C1 segment of cervical spinal cord (tissue), 14 donors: ENCODE measurements at regions not wholly inside any gene's neighbourhood (a gene's known extent, or its start where the extent isn't known, plus 50 kb on each side); places are given as distances from the start of the nearest gene placed in this dataset.

Source experiments
- DNase-seq, 14 donors: peaks; one replicate each; lab custom pipeline; 2025; lab: John Stamatoyannopoulos, UW

DNA sequence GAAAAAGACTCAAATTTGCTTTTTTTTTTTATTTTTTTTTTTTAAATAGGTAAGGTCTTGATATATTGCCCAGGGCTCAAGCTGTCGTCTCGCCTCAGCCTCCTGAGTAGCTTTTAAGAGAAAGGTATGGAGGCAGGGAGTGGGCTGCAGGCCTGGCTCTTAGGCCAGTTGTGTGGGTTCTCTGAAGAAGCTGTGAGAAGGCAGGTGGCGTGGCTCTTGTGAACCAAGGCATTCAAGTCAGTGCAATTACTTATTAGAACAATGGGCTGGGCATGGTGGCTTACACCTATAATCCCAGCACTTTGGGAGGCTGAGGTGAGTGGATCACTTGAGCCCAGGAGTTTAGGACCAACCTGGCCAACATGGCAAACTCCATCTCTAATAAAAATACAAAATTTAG lies 244.0 kb upstream of the SFRP2 start:
- DNase-seq = no peak

DNA sequence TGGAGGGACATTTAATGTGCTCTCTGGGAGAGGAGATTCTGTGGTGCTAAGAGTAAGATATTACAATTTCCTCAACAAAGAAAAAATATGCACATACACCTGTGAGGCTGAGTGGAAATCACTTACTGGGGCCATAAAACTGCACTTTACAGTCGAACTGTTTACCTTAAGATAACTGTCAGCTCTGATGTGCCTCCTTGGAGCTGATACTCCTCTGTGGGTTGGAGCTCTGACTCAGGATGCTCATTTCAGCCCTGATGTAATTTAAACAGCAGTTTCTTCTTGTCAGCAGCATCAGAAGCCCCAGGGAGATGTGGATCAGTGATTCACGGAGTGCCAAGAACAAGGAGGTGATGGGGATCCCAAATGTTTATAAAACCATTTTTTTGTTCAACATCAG lies 241.9 kb upstream of the SFRP2 start:
- no peak for DNase-seq

DNA sequence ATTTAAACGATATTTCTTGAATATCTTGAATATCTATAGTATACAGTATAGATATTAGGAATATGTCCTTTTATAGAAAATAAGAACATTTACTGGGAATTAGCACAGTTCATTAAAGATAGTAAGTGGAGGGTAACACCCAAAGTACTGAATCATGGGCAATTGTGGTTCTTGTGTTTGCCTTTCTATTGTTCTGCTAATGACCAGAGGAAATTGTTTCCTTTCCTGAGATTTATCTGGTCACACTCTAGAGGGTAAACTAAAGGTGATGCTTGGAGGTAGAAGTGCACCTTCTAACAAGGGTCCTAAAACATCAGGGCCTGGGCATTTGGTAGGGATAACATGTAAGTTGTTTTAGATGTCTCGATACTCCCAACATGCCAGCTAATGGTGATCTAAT lies 241.3 kb upstream of the SFRP2 start:
- DNase-seq = no peak

DNA sequence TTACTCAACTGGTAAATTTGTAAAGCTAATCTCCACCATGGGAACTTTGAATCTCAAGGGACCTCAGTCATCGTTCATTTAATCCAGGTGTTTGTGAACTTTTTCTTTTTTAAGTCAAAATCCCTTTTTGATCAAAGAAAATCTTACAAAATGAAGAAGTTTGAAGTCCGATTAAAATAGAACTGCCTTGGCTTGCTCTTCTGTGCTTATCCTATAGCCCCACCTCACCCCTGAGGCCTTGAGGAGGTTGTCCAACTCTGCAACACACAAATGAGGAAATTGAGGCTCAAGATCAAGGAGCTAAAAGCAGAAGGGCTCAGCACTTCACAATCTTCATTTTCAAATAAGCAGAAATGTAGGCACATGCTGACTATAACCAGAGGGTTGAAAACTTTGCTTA lies 240.3 kb upstream of the SFRP2 start:
- no peak for DNase-seq

DNA sequence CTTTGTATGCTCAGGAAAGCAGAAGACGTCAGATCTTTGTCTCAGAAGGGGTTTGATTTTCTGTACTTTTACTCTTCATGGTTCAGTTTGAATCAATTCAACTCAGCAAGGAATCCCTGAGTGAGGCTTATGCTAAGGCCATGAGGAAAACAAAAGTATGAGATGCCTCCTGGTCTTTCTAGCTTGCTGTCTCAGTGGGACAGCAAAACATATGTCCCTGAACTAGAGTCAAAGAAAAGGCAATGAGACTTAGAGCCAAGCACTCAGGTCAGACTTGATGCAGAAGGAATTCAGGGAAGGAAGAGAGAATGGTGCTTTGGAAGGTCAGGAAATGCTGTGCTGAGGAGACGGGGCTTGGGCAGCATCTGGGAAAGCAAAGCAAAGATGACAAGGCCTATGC lies 236.2 kb upstream of the SFRP2 start:
- DNase-seq = no peak

GRCh38 chr4:154024097-154024694 lies 235.3 kb upstream of the SFRP2 start:
- no peak for DNase-seq

GRCh38 chr4:154023671-154024070 lies 234.8 kb upstream of the SFRP2 start:
- peak in 4 of 14 donors; percentile 12 to 33 (median 23) for DNase-seq

DNA sequence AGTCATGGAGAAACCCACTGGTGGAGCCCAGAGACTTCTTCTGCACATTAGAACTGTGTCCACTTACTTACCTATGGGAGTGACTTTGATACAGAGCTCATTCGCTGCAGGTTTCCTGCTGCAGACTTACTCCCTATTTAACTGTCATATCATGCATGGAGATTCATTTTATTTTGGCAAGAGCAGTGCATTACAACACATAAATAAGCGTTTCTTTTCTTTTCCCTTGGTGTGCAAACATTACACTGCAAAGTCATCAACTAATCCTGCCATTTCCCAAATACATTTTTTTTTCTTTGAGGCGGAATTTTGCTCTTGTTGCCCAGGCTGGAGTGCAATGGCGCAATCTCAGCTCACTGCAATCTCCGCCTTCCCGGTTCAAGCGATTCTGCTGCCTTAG lies 230.9 kb upstream of the SFRP2 start:
- no peak for DNase-seq

- peak in 1 of 14 donors; percentile 4 for DNase-seq
These were observed 229.8 kb upstream of the SFRP2 start for GRCh38 chr4:154018659-154019058.

- no peak for DNase-seq
These were observed 226.7 kb upstream of the SFRP2 start for GRCh38 chr4:154015578-154015977.

DNA sequence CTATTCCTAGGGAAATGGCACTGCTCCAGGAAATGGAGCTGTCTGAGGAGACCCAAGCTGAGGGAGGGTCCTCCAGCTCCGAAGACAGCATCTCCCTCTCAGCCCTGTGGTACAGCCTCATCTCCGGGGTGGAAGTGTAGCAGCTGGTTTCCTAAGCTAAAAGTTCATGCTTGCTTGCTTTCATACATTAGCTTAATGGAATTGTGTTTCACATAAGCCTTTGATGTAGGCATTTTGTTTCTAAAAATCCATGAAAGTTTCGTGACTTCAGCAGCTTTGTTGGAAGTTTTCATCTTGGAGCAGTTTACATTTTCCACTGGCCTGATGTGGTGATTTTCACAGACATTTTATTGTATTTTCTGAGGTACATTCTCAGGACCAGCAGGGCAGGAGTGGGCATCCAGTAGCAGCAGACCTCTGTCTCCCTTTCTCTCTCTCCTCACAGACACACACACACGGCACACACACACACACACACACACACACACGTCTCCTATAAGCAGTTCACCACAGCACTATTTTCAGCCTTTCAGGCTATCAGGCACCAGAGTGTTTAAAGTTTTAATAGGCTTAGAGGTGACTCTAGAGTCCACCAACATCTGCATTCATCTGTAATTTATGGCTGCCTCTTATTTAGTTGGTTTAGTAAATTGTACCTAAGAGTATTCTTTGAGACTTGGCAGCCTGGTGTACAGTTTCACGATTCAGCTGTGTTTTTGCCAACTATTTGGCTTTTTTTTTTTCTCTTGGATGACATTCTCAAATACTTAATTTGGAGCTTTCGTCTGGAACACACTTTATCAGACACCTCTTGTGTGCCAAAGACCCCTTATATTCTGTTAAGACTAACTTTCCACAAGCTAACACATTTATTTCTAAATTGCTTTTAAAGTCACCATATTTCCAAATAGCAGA lies 225.8 kb upstream of the SFRP2 start:
- no peak for DNase-seq

DNA sequence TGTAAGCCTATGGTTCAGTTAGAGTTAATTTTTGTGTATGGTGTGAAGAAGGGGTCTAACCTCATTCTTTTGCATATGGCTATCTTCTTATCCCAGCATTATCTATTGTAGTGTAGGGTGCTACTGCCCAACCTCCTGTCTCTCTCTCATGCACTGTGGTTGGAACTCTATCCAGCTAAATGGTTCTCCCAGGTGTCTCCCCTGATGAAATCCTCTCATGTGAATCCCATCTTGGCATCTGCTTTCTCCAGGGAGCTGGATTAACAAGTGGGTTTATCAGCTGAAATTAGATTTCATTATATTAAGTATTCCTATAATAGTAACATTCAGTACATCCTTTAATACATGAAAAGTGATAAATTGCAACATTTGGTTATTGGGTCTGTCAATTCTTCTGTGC lies 224.7 kb upstream of the SFRP2 start:
- no peak for DNase-seq

GRCh38 chr4:154010371-154010770 lies 221.5 kb upstream of the SFRP2 start:
- no peak for DNase-seq

DNA sequence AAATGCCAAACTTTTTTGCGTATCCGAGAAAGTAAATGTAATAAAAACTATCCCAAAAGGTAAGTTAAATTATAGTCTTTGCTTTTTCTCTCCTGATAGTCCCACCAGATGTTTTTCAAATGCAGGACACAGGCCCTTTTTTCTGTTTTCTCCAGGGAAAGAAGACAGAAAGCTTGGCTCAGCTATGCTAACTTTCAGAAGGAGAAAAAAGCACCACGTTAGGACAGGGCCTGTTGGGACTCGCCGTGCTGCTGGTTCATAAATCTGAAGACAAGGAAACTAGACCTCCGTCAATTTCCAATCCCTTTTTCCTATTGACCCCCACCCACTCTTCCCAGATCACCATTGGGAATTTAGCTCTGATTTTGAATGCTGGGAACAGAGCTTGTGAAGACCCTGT lies 220.9 kb upstream of the SFRP2 start:
- DNase-seq = no peak

GRCh38 chr4:154009191-154009590 lies 220.3 kb upstream of the SFRP2 start:
- DNase-seq = no peak

- DNase-seq = no peak
These were observed 216.3 kb upstream of the SFRP2 start for GRCh38 chr4:154005171-154005520.

GRCh38 chr4:154004507-154005170 lies 215.8 kb upstream of the SFRP2 start:
- DNase-seq = no peak

DNA sequence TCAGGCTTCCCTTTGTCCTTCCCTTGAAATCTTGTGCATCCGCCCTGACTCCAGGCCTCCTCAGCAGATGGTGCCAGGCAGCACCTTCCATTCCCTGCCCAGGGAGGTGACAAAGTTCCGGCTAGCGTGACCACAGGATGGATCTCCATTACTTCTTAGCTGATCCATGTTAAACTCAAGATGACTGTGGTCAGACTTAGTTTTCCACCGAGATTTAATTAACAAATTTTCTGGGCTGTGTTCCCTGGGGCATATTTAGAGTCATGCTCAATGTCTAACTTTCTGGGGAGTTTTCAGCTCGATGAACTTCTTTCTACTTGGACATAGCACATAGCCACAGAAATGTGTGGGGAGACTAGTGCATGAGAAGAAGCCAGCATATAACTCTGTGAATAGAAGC lies 215.1 kb upstream of the SFRP2 start:
- DNase-seq = no peak

DNA sequence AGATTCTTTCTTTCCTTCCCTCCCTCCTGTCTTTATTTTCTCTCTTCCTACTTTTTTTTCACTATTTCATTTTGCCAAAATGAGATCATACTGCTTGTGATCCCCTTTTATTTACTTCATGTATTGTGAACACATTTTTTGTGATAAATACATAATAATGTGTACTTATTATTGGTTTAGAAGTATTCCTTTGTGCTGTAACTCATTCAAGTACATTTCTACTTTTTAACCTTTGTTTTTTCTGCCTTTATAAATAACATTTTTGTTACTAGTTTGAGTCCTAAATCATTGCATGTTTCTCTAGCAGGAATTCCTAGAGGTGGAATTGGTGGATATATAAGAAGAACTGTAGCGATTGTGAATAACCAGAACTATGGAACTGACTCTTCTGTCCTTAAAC lies 214.5 kb upstream of the SFRP2 start:
- DNase-seq = no peak

DNA sequence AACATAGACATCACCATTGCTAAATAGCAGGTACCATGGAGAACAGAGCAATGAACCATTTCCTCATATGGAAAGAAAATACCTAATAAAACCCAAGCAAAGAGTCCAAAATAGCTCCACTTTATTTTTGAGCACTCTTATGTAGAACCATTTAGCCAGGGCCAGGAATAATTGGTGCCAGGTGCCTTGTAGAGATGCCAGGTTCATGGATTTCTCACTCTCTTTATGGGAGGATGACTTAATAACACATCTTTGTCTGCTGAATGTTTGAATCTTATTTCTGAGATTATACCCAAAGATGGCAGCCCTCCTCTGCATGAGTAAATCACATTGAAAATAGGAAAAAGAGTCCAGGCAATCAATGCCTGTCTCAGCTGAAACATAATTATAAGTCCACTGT lies 212.3 kb upstream of the SFRP2 start:
- no peak for DNase-seq

DNA sequence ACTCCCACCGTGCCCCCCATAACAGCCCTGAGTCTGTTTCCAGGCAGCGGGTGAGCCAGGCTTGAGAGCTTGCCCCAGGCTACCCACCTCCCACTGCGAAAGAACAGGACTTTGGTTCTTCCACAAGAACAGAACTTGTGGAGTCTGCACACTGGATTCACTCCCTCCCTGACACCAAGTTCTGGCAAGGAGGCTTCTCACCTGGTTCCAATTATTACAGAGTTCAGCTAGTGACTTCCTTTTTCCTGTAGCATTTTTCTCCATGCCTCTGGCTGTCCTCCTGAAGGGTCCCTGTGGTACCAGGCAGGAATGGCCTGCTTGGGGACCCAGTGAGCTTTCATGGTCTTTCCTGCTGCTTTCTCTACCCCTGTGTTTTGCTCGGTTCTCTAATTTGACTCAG lies 208.6 kb upstream of the SFRP2 start:
- DNase-seq = no peak

- no peak for DNase-seq
These were observed 200.6 kb upstream of the SFRP2 start for GRCh38 chr4:153989505-153989904.
